H9 (cell line): ENCODE measurements at regions not wholly inside any gene's neighbourhood (a gene's known extent, or its start where the extent isn't known, plus 50 kb on each side); places are given as distances from the start of the nearest gene placed in this dataset.

ENCODE experiments used
- DNase-seq: peaks from one replicate; pipeline ENCODE4 v3.0.0-alpha.2; 2017
- H2AFZ ChIP-seq: one replicate; pipeline ENCODE4 v1.6.1; 2013; ENCODE audit warnings: mild to moderate bottlenecking, low read length, control low read depth, moderate library complexity
- H2AK5ac ChIP-seq: 2 replicates; pipeline ENCODE4 v1.6.1; 2013; ENCODE audit warnings: low read length, control low read depth, mixed read lengths; ENCODE audit not compliant: insufficient read length
- H2BK120ac ChIP-seq: one replicate; pipeline ENCODE4 v1.6.1; 2013; ENCODE audit warnings: low read depth, mild to moderate bottlenecking, low read length, control low read depth, inconsistent platforms; ENCODE audit not compliant: poor library complexity, severe bottlenecking
- H2BK12ac ChIP-seq: 2 replicates; pipeline ENCODE4 v1.6.1; 2013; ENCODE audit warnings: low read length, control low read depth, mixed read lengths, low read depth; ENCODE audit not compliant: insufficient read length
- H2BK15ac ChIP-seq: 2 replicates; pipeline ENCODE4 v1.6.1; 2013; ENCODE audit warnings: low read depth, low read length, control low read depth
- H2BK20ac ChIP-seq: one replicate; pipeline ENCODE4 v1.6.1; 2013; ENCODE audit warnings: low read depth, mild to moderate bottlenecking, low read length, control low read depth, inconsistent platforms; ENCODE audit not compliant: poor library complexity, severe bottlenecking
- H2BK5ac ChIP-seq: 2 replicates; pipeline ENCODE4 v1.6.1; 2013; ENCODE audit warnings: low read length, control low read depth, mixed read lengths; ENCODE audit not compliant: insufficient read length
- H3K14ac ChIP-seq: 2 replicates; pipeline ENCODE4 v1.6.1; 2013; ENCODE audit warnings: low read length, control low read depth; ENCODE audit not compliant: insufficient read depth
- H3K18ac ChIP-seq: 2 replicates; pipeline ENCODE4 v1.6.1; 2013; ENCODE audit warnings: low read depth, mild to moderate bottlenecking, mixed read lengths, low read length, control low read depth; ENCODE audit not compliant: insufficient read length
- H3K23ac ChIP-seq: 2 replicates; pipeline ENCODE4 v1.6.1; 2013; ENCODE audit warnings: low read length, control low read depth, mixed read lengths, low read depth; ENCODE audit not compliant: insufficient read length
- H3K23me2 ChIP-seq: 2 replicates; pipeline ENCODE4 v1.6.1; 2013; ENCODE audit warnings: low read depth, mild to moderate bottlenecking, mixed read lengths, low read length, control low read depth; ENCODE audit not compliant: insufficient read length, poor library complexity, severe bottlenecking
- H3K27ac ChIP-seq: 2 replicates; pipeline ENCODE4 v1.5.1; 2013; ENCODE audit warnings: low read length, control low read depth, mixed read lengths, low read depth; ENCODE audit not compliant: insufficient read length
- H3K27me3 ChIP-seq: 2 replicates; pipeline ENCODE4 v1.6.1; 2013; ENCODE audit warnings: low read length, control low read depth, inconsistent platforms; ENCODE audit not compliant: insufficient read depth
- H3K4ac ChIP-seq: 2 replicates; pipeline ENCODE4 v1.6.1; 2013; ENCODE audit warnings: low read depth, mild to moderate bottlenecking, control low read depth, inconsistent platforms, low read length, moderate library complexity
- H3K4me1 ChIP-seq: 2 replicates; pipeline ENCODE4 v1.6.1; 2013; ENCODE audit warnings: low read length, control low read depth, inconsistent platforms; ENCODE audit not compliant: insufficient read depth
- H3K4me2 ChIP-seq: 2 replicates; pipeline ENCODE4 v1.6.1; 2013; ENCODE audit warnings: low read length, control low read depth, mixed read lengths; ENCODE audit not compliant: insufficient read length, insufficient read depth
- H3K56ac ChIP-seq: 2 replicates; pipeline ENCODE4 v1.6.1; 2013; ENCODE audit warnings: low read depth, mild to moderate bottlenecking, mixed read lengths, low read length, control low read depth; ENCODE audit not compliant: insufficient read length
- H3K79me1 ChIP-seq: 2 replicates; pipeline ENCODE4 v1.6.1; 2013; ENCODE audit warnings: low read depth, mild to moderate bottlenecking, moderate library complexity, low read length, control low read depth, inconsistent platforms; ENCODE audit not compliant: insufficient read depth, poor library complexity, severe bottlenecking
- H3K79me2 ChIP-seq: 2 replicates; pipeline ENCODE4 v1.6.1; 2013; ENCODE audit warnings: low read length, control low read depth, inconsistent platforms; ENCODE audit not compliant: insufficient read depth
- H3K9ac ChIP-seq: 2 replicates; pipeline ENCODE4 v1.6.1; 2013; ENCODE audit warnings: low read length, control low read depth, mixed read lengths; ENCODE audit not compliant: insufficient read length; ENCODE audit errors: extremely low read depth
- H3K9me3 ChIP-seq: one replicate; pipeline ENCODE4 v1.6.1; 2013; ENCODE audit warnings: low read depth, low read length, inconsistent platforms; ENCODE audit not compliant: control insufficient read depth
- H3T11ph ChIP-seq: one replicate; pipeline ENCODE4 v1.6.1; 2013; ENCODE audit warnings: mild to moderate bottlenecking, low read length, control low read depth, inconsistent platforms
- H4K20me1 ChIP-seq: one replicate; pipeline ENCODE4 v1.6.1; 2013; ENCODE audit not compliant: control insufficient read depth, insufficient read length, insufficient read depth
- H4K5ac ChIP-seq: 2 replicates; pipeline ENCODE4 v1.6.1; 2013; ENCODE audit warnings: low read depth, mild to moderate bottlenecking, mixed read lengths, low read length, control low read depth; ENCODE audit not compliant: insufficient read length
- H4K8ac ChIP-seq: replicated peaks from 2 replicates; pipeline ENCODE4 v1.6.1; 2013; ENCODE audit warnings: low read length, control low read depth, mixed read lengths, low read depth; ENCODE audit not compliant: insufficient read length
- H4K91ac ChIP-seq: 2 replicates; pipeline ENCODE4 v1.6.1; 2013; ENCODE audit warnings: low read depth, mild to moderate bottlenecking, moderate library complexity, mixed read lengths, low read length, control low read depth; ENCODE audit not compliant: insufficient read length
- H3K27ac Mint-ChIP-seq, 3 experiments: 2 replicates in 2 of 3; 3 replicates in 1 of 3; pipeline ENCODE4 v1.8.0; 2020 to 2021; ENCODE audit warnings: mixed read lengths in 3 of 3, mild to moderate bottlenecking in 1 of 3, moderate library complexity in 1 of 3
- H3K27me3 Mint-ChIP-seq: 2 replicates; pipeline ENCODE4 v1.8.0; 2021; ENCODE audit warnings: low read depth, mild to moderate bottlenecking, moderate library complexity, mixed read lengths
- H3K36me3 Mint-ChIP-seq, 3 experiments: 2 replicates in 2 of 3; 3 replicates in 1 of 3; pipeline ENCODE4 v1.8.0; 2020 to 2021; ENCODE audit warnings: low read depth in 3 of 3, mixed read lengths in 3 of 3; ENCODE audit not compliant: insufficient read depth in 1 of 3
- H3K4me1 Mint-ChIP-seq, 2 experiments: 2 replicates each; pipeline ENCODE4 v1.8.0; 2020; ENCODE audit warnings: mixed read lengths in 2 of 2
- H3K4me3 Mint-ChIP-seq, 2 experiments: 2 replicates in 1 of 2; 3 replicates in 1 of 2; pipeline ENCODE4 v1.8.0; 2020 to 2021; ENCODE audit warnings: mild to moderate bottlenecking in 2 of 2, mixed read lengths in 2 of 2, moderate library complexity in 1 of 2
- H3K9me3 Mint-ChIP-seq, 2 experiments: 2 replicates in 1 of 2; 3 replicates in 1 of 2; pipeline ENCODE4 v1.8.0; 2020; ENCODE audit warnings: mild to moderate bottlenecking in 2 of 2, mixed read lengths in 2 of 2, moderate library complexity in 1 of 2
- CTCF ChIP-seq: fragments of 200-600 bp; sonication (generic); conservative IDR thresholded peaks from 3 replicates; pipeline ENCODE4 v1.8.0; 2021; ENCODE audit warnings: antibody characterized with exemption, mild to moderate bottlenecking
- WGBS: extraction: QIAGEN DNeasy Blood & Tissue Kit; methylation state at CpG from one replicate; pipeline ENCODE4 v1.1.7; 2013; ENCODE audit warnings: missing lambda C conversion rate, low lambda C conversion rate, mixed read lengths; ENCODE audit not compliant: insufficient read length; ENCODE audit errors: extremely low coverage; 5-methylcytosine and 5-hydroxymethylcytosine counted together

- no peak overlapping the region for H4K5ac ChIP-seq
- no peaks in the 10 kb centered on the region for H3K9me3 ChIP-seq
- no peak overlapping the region for H3K23ac ChIP-seq
- no peak overlapping the region for H2BK20ac ChIP-seq
- no peak overlapping the region for H4K91ac ChIP-seq
- Mint-ChIP-seq H3K4me1 (no peaks in the 10 kb centered on the region), H3K27ac (no peak overlapping the region; a peak in 1 of 7 replicates), H3K4me3 (no peak overlapping the region), H3K9me3 (no peaks in the 10 kb centered on the region), H3K36me3 (no peaks in the 10 kb centered on the region), H3K27me3 (no peaks in the 10 kb centered on the region)
- H3K56ac ChIP-seq = no peak overlapping the region
- H3K4me1 ChIP-seq = no peaks in the 10 kb centered on the region
- no peak overlapping the region for H3K27ac ChIP-seq
- no peak overlapping the region for H3T11ph ChIP-seq
- H2BK5ac ChIP-seq = no peak overlapping the region
- H4K8ac ChIP-seq = no peak overlapping the region
- H2AK5ac ChIP-seq = no peak overlapping the region
- H3K23me2 ChIP-seq = no peaks in the 10 kb centered on the region
- no peaks in the 10 kb centered on the region for H3K27me3 ChIP-seq
- no peak overlapping the region for H2BK12ac ChIP-seq
- no peak overlapping the region for H3K14ac ChIP-seq
- no peaks in the 10 kb centered on the region for H3K79me1 ChIP-seq
- no peak for TF ChIP-seq CTCF
- H3K9ac ChIP-seq = no peak overlapping the region
- H2AFZ ChIP-seq = no peak overlapping the region
- no peak overlapping the region for H3K4me2 ChIP-seq
- H2BK15ac ChIP-seq = no peak overlapping the region
- no peak for DNase-seq
- no CpG with 5 or more reads among the region's 6 CpGs for WGBS
- no peaks in the 10 kb centered on the region for H3K79me2 ChIP-seq
- H3K18ac ChIP-seq = no peak overlapping the region
- H4K20me1 ChIP-seq = no peaks in the 10 kb centered on the region
- H2BK120ac ChIP-seq = no peak overlapping the region
- H3K4ac ChIP-seq = no peak overlapping the region
Observed at GRCh38 chr1:199612976-199613774, 414.3 kb upstream of the NR5A2 start.
